RCC 7860 (cell line): ENCODE measurements at regions not wholly inside any gene's neighbourhood (a gene's known extent, or its start where the extent isn't known, plus 50 kb on each side); places are given as distances from the start of the nearest gene placed in this dataset.

Source experiments
- DNase-seq: peaks from one replicate; pipeline ENCODE4 v3.0.0-alpha.2; 2015; ENCODE audit warnings: low spot score
- FAIRE-seq: peaks from 2 replicates; lab custom pipeline; 2012; peaks lifted over from hg19 to GRCh38; lab: Jason Lieb, UNC

DNA sequence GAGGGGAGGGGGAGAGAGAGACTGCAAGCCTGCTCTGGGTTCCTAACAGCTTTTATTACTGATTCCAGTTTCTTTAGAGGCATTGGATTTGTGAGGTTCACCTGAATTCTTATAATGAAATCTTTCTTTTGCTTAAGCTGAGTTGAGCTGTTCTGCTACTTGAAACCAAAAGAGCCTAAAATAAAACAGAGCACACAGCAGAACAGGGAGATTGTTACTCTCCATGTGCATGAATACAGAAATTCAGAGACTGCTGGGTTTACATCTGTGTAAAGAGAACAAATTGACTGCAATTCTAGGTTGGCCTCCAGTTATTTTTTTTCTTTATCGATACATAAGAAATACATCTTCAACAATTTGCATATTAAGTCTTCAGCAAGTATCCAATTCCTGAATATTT lies 168.8 kb upstream of the NRIP1 start:
- FAIRE-seq, result no peak

DNA sequence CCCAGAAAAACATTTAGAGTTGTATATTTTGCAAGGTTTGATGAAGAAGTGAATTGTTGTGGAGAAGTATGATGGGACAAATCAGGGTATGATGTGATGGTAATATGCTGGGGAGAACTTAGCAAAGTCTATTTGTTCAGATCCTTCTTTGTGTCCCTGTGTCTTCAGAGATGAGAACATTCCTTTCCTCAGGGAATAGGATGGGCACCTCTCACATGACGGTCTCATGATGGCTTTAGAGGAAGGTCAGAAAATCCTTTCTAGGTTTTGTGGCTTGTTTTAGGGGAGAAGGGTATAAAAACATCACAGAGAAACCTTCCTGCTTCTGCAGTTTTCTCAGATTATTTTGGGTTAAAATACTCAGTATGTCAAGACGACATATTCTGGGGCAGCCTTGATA lies 171.3 kb upstream of the NRIP1 start:
- FAIRE-seq, result no peak
- no peak for DNase-seq

More for the DNA sequence above, 168.8 kb upstream of the NRIP1 start:
- no peak for DNase-seq

DNA sequence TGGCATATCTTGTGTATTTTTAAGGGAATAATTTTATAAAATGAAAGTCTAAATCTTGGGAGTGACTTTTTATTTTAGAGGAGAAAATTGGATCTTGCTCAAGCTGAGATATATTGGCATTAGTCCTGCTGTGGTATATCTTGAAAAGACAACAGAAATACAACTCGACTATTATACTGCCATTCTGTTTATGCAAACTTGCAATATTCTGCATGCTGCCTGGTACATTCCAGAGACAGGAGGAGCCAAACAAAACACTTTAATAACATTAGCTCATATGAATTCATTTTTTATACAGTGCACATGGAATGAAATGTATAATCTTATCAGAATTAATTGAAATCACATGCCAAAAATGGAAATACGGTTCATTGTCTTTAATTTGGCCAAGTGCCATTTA lies 176.0 kb upstream of the NRIP1 start:
- no peak for DNase-seq
- no peak for FAIRE-seq

DNA sequence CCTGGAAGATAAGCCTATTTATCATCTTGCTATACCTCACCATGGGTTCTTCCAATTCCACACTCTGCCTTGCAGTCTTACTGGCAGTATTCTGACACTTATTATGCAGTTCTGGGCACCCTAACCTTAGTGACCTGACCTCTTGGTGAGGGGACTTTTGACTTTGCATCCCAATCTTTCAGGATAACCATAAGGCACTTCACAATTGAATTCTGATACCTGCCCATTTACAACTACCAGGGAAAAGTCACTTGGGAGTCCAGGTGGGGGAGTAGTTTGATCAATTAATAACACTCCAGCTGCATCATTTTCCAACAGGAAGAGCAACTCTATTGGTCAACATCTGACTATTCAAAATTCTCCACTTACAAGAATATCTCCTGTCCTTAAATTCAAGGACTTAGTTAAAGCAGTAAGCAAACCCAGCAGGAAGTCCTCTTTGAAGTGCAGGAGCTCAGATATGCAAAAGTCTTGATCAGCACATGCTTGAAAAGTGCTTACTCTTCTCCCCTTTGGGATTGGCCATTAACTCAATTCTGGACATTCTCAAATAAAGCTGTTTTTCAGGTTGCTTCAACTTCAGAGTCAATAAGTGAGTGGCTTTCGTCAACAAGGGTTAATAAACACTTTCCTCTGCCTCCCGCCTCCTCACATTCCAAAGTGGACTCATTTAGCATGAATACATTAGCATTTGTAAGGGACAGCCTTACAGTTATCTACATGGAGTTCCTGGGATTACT lies 177.4 kb upstream of the NRIP1 start:
- no peak for DNase-seq
- no peak for FAIRE-seq

DNA sequence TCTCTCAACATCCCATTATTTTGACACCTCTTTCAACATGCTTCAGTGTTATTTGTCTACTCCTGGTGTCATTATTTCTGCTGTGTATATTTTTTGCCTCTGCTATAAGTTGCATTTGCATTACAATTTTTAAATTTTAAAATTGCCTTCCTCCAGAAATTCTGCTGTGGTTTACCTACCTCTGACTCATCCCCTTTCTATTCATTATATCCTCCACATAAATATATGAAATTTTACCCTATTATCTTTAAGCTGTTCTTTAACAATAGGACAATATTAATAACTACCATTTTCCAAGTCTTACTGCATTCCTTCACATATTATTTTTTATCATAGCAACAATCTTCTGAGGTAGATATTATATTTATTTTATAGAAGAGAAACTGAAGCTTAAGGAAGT lies 178.1 kb upstream of the NRIP1 start:
- DNase-seq (no peak), FAIRE-seq (no peak)

DNA sequence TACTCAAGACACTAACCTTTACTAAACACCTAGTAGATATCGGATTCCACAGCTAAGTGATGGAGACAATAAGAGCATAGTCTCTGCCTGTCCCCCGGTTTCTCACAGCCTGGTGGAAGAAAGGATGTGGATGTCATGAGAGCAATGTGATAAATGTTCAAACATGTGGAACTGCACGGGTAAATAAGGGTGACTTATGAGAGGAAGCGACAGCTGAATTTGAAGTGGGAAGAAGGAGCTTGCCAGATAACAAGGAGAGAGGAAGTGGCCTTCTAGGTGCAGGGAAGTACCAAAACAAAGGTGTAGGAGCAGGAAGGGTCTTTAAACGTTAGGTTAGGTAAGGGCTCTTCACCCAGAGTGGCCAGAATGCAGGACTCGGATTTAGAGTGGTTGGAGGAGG lies 178.6 kb upstream of the NRIP1 start:
- DNase-seq (no peak), FAIRE-seq (no peak)

DNA sequence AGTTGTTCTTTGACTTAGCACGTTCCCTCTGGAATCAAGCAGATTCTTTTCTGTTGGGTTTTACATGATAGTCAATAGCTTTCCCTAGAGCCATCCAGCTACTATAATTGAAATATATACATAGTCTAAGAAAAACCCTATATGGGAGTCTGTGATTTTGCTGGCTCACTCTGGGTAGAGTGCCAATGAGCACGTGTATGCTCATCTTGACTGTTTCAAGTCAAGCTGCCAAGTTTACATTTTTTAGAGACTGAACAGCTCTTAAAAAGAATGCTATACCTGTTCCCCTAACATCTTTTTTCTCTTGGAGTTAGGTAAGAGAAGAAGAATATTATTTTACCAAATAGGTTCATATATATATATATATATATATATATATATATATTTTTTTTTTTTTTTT lies 182.8 kb upstream of the NRIP1 start:
- DNase-seq (no peak), FAIRE-seq (no peak)

DNA sequence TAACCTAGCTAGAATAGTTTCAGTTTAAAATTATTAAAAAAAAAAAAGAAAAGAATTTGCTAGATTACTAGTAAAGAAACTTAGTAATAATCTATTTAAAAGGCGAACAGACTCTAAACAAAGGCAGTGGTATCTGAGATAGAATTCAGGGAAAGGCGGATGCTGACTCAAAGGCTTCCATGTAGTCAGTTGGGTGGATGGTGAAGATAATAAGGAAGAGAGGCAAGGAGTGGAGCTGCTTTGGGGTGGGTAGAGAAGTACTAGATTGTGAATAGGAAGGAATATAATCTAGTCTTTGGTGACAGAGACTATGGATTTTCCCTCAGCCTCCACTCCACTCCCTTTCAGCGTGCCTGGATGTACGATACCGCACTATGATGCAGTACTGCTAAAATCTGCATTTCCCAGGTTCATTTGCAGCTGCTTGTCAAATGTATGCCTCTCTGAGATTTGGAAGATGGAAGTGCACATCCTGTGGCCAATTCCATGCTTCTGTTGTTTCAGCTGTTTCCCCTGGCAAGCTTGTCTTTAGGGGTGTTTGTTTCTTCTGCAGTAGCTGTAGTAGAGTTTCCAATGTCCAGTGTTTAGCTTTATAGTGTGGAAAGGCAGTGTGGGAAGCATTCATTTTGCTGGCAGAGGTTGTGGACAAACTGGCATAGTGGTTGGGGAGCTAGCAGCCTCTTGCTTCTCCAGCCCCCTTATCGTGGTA lies 184.6 kb upstream of the NRIP1 start:
- FAIRE-seq (no peak), DNase-seq (no peak)

DNA sequence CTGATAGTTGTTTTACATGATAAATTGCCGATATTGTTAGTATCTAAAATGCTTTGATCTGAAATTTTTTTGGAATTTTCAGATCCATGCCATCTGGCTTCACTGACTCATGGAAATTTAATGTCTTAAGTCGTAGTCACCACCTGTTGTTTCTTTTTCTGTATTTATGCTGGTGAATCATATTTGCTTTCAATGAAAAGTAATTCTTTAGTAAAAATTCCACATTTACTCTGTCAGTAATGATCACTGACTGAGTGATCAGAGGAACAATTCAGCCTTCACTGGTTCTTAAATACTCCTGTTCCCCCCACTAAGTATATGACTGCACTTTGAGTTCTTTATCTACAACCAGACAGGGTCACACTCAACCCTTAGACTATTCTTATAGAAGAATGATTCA lies 185.6 kb upstream of the NRIP1 start:
- DNase-seq, result peak; percentile 21
- FAIRE-seq, result no peak

DNA sequence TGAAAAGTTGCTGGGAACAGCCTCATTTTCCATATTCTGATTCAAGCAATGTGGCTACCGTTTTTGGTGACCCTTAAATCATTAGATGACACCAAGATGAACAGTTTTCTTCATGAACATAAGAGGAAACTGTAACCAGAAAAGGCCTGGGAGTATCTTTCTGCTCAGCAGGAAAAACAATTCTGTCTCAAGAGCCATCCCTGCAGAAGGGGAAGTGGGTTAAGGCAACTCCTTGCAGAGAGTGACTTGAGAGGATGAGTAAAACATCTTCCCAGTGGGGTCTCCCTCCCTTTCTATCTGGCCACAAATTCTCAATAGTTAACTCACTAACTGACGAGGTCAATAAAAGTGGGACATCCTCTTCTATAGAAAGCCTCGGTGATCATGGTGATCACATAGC lies 187.6 kb upstream of the NRIP1 start:
- DNase-seq (no peak), FAIRE-seq (no peak)

DNA sequence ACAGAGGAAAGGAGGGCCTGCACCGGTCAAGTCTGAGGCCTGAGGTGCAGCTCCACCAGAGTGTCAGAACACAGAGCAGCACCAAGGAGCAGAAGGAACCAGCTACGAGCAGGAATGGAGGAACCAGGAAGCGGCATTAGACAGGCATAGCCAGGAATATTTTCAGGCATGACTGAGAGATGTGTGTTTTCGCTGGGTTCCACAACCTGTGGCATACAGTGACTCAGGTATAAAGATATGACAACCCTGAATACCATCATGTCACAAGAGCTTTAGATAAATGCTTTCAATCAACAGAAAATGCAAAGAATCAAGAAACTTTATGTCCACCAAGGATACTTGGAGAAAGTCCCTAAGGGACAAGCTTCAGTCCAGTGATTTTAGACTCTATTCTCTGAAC lies 189.3 kb upstream of the NRIP1 start:
- DNase-seq, result no peak
- no peak for FAIRE-seq

DNA sequence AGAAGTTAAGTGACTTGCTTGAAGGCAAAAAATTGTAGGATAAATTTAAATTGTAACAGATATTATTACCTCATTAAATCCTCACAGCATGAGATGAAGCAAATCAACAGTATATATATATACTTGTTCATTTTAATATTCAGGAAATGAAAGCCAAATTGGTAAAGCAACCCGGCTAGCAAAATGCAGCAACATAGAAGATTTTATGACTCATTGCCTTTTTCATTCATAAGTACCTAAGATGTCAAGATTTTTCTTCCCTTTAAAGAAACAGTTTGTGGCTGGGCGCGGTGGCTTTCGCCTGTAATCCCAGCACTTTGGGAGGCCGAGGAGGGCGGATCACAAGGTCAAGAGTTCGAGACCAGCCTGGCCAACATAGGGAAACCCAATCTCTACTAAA lies 190.5 kb upstream of the NRIP1 start:
- DNase-seq (no peak), FAIRE-seq (no peak)

DNA sequence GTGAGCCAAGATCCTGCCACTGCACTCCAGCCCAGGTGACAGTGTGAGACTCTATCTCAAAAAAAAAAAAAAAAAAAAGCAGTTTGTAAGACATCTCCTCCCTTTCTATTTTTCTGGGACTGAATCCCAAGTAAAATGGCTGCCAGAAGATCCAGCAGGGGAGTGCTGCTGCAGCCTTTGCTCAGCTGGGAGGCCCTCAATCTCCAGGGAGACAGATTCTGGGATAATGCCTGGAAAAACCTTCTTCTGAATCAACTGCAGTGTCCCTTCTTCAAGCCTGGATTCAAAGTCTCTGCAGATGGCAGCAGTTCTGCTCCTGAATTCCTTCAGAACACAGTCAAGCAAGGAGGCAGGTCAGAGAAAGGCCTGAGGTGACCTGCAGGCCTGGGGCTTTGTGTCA lies 191.0 kb upstream of the NRIP1 start:
- DNase-seq (no peak), FAIRE-seq (no peak)

DNA sequence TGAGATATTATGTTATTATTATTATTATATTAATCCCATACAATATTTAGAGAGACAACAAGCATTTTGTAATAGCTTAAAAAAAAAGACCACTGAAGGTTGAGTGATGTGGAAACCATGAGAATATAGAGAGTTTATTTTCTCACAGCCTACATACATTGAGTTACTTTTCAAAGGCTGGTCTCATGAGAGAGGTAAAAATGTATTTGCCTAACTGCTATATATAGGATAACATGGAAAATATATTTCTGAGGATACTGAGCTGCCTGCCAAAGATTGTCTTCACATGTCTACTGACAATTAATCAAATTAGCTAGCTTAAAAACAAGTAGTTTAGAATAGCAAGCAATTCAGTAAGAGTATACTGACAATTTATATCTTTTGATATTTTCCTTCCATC lies 192.2 kb upstream of the NRIP1 start:
- no peak for DNase-seq
- no peak for FAIRE-seq

DNA sequence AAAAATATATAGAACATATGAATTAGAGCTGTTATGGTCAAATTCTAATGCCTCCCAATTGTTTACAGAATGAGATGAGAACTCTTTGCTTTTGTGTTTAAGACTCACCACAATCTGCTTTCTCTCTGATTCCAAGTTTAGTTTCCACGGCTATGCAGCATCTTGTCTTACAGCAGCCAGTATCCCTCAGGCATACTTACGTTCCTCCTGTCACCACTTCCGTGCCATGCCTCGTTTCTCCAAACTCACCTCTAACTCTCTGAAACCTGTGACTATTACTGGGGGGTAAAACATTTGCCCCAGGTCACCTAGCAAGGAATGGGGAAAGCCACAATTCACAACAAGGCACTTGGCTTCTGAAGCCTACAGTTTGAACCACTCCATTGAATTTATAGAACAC lies 192.8 kb upstream of the NRIP1 start:
- FAIRE-seq (no peak), DNase-seq (no peak)

DNA sequence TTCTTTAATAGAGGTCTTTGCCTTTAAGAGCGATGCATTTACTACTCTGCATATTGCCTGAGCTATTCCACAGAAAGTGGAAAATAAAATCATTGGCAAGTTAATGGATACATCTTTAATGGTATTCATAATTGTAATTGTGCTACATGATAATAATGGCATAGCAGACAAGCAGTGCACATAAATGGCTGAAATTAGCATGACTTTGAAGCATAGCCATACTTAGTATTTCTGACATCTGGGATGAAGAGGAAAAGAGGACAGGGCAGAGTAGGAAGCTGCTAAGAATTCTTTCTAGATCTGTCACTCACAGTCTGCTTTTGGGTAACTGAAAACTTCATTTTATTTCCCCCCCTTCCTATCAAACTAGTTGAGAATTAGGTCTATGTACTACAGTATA lies 195.0 kb upstream of the NRIP1 start:
- DNase-seq (no peak), FAIRE-seq (no peak)

DNA sequence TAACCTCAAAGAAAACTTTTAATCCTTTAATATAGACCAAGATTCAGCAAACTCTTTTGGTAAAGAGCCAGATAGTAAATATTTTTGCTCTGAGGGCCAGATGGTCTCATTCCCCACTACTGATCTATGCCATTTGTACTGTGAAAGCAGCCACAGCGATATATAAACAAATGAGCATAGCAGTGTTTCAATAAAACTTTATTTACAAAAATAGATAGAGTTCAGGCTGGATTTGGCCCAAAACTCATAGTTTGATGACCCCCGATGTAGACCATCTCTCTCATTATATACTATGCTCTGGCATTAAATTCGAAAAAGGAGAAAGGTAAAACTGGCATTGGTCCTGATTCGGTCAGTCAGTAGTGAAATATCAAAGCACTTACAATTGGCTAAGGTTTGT lies 195.8 kb upstream of the NRIP1 start:
- FAIRE-seq (no peak), DNase-seq (no peak)

DNA sequence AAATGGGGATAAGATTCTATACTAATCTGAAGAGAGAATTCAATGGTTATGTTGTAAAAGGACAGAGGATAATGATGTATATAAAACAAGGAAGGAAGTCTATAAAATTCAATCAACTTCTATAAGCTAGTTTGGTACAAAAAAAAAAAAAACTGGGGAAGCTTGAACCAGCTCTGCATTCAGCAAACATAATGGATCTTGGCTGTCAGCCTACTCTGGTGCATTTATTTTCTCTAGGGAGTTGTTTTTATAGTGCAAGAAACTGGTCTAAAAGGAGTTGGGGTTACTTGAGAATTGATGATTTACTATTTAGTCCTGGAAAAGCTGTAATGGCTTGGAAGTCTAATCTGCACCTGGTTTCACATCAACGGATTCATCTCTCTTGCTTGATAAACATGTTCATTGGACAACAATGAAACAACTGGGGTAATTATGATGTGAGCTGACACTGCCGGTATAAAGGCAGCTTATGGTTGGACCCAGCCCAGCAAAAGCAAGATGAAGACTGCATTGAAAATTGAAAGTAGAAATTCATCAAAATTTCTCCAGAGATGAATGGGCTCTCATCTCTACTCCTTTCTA lies 199.4 kb upstream of the NRIP1 start:
- FAIRE-seq (no peak), DNase-seq (no peak)

DNA sequence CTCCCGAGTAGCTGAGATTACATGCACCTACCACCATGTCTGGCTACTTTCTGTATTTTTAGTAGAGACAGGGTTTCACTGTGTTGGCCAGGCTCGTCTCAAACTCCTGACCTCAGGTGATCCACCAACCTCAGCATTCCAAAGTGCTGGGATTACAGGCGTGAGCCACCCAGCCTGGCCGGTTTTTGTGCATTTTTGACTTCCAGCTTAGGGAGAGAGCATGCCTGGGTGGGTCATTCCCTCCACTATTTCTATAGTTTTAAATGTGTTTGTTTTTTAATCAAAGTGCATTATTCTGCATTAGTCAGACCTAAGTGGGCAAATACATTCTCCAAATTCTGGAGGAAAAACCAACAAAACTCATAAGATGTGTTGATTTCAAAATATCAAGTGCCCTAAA lies 207.4 kb upstream of the NRIP1 start:
- no peak for DNase-seq
- no peak for FAIRE-seq

DNA sequence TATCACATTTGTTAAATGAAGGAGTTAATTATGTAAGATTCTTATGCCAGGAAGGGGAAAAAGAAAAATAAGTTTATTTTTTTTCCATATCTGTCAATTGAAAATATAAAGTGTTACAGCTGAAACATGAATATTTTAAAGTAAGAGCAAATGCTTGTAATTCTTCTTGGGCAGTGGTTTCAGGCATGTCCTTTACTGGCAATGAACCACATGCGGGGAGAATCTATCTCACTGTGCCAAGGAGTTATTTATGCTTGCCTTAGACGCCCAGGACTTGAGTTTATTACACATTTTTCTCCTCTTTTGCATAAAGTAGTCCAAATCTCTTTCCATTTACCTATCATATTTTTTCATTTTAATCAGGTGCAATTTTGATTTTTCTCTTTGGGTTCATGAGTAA lies 207.8 kb upstream of the NRIP1 start:
- no peak for FAIRE-seq

DNA sequence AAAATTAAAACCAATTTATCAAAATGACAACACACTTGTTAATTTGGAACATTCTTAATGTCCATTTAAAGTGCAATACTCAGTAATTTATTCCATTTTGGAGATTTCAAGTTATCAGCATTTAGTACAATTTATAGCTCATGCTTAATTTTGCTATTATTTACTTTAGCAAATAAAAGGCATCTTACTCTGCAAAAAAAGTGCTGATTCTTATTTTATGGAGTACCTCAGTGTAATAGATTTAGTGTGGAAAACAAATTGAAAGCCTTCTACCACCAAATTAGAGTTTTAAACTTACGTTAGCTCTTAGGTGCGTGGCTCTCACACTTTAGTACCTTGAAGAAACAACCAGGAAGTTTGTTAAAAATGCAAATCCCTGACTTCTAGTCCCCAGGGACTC lies 208.4 kb upstream of the NRIP1 start:
- FAIRE-seq (no peak), DNase-seq (no peak)

More for the DNA sequence above, 207.8 kb upstream of the NRIP1 start:
- no peak for DNase-seq

DNA sequence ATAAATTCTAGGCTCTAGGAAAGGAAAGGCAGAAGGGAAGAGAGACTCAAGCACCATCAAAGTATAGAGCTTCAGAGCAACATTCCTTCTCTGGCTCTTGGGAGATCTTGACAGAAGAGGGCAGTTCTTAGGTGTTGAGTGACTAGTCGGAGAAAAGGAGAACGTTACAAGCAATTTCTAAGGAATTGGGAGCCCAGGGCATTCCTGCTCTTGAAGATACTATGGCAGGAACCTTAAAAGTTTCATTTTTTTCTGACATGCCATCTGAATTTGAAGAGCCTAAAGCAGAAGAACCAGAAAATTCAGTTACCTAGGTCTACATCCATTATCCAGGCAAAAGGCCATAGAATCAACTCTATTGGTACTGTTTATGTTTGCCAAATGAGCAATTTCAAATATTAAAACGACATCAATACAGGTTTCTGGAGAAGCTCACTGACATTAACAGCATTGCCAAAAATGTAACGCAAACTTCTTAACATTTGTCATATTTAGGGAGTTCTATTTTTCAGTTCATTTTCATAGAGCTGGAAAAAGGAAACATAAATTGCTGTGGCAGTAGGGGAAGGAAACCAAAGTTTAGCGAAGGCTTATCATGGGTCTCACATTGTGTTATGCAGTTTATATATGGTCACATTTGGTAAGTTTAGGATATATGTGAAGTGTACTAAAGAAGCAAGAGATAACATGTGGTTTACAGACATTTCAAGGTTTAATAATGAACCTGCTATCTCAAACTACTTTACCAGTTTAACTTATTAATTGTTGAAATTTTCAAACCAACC lies 210.1 kb upstream of the NRIP1 start:
- FAIRE-seq (no peak), DNase-seq (no peak)
